Hepatic stellate cell (primary cell): ENCODE measurements at regions not wholly inside any gene's neighbourhood (a gene's known extent, or its start where the extent isn't known, plus 50 kb on each side); places are given as distances from the start of the nearest gene placed in this dataset.
A peak's percentile ranks its signal among the peaks of the same experiment; 100 is the strongest.

Source experiments
- DNase-seq: peaks from one replicate; pipeline ENCODE4 v3.0.0; 2011; ENCODE audit warnings: low spot score

DNA sequence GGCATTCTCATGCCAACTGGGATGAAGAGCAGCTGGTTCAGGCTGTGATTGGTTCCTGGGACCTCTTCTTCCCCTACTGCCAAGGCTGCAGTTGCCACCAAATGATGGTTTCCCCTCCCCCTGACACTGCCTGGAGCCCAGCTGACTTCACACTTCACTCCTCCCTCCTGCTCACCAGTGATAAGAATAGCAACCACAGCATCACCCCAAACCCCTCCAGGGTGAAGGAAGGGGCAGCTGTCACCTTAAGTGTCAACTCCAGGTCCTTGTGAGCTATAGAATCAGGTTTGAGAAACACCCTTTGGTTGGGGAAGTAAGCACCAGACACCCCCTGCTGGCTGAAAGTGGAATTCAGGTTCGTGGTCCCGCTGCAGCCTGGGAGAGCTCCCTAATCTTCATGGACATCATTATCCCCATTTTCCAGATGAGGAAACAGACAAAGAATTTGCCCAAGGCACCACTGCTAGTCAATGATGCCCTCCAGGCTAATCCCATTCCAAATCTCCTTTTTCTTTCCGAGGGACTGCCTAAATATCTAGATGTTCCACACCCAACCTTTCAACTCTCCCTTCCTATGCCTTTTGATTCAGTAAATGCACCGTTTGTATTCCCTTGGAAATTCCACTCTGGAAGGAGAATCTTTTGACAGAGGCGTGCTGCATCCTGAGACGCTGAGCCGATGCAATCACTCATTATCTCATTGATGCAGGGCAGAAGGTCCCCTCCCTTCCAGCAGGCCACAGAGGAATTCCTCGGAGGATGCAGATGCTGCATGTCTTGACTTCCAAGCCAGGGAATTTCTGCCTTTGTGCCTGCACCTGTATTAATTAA lies 50.6 kb upstream of the UQCRFS1 start:
- DNase-seq = peak; percentile 44

DNA sequence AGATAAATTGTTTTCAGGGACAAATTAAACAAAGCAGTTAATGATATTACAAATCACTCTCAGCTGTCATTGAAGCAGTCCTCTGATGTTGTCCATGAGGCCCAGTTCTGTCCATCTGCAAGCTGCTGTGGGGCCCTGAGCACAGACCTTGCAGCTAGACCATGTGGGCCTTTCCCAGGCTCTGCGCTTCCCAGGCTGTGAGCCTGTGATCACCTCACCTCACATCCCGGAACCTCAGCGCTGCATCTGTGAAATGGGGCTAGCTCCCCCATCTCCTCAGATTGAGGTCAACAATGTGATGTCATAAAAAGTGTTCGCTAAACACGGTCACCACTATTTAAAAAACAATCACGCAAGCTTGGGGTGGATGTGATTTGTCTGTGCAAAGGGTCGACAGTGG lies 51.9 kb upstream of the UQCRFS1 start:
- no peak for DNase-seq

DNA sequence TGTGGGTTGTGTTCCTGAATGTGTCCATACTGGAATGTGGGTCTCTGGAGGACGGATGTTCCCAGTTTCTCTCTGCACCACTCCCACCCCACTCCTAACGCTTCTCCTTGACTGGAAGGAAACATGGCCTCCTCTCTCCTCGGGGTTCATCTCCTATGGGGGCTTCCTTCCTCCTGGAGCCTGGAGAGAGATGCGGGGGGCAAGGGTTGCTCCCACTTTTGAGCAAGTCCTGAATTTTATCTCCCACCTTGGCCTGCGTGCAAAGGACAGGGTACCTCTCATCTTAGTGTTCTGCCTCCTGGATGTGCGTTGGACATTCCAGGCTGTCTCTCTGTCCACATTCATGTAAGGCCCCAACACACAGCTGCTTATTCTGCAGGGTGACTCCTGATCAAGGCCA lies 52.5 kb upstream of the UQCRFS1 start:
- DNase-seq = no peak

DNA sequence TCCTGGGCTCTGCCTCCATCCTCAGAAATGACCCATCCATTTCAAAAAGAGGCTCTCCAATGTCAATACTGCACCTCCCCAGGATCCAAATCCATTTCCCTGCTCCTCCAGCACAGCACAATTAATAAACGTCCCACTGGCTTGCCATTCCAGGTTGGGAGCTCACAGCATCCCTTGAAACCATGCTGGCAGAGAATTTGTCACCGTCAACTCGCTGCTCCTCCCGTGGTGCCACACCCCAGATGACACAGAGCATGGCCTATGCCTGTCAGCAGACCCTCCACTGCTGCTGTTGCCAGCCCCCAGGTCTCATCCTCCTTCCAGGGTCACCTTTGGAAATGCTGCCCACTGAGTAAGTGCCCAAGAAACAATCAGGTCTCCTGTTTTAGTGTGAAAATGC lies 53.0 kb upstream of the UQCRFS1 start:
- DNase-seq = no peak

DNA sequence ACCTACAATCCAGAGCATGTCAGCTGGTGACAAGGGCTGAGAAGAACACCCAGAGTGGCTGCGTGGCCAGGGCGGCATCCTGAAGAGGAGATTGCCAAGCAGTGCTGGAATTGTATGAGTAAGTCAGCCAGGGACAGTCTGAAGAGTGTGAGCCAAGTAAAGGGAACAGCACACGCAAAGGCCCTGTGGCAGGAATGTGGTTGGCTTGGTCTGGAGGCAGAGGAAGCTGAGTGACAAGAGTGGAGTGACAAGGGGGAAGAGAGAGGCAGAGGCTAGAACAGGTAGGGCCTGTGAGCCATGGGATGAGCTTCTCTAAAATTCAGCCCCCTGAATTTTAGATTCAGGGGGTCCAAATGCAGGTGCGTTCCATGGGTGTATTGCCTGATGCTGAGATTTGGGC lies 53.7 kb upstream of the UQCRFS1 start:
- DNase-seq = no peak

DNA sequence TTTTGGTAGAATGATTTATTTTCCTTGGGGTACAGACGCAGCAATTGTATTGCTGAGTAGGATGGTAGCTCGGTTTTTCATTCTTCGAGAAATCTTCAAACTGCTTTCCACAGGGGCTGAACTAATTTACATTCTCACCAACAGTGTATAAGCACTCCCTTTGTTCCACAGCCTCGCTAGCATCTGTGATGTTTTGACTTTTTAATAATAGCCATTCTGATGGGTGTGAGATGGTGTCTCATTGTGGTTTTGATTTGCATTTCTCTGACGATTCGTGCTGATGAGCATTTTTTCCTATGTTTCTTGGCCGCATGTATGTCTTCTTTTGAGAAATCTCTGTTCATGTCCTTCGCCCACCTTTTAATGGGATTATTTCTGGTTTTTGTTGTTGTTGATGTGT lies 54.8 kb upstream of the UQCRFS1 start:
- no peak for DNase-seq

DNA sequence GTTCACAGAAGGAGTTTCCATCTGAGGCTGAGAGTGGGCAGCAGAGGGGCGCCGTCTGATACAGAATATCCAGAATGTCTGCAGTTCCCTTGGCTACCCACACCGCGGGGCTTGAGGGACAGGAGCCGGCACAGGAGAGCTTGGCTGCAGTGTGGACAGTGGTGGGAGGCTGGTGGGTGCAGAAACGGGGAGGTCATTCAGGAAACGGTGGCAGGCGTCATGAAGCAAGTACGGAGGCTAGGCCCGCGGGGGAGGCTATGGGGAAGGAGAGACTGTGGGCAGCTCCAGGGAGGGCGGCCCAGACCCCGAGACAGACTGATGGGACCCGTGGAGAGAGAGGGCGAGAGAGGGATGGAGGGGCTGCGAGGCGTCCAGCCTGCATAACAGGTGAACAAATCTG lies 55.2 kb upstream of the UQCRFS1 start:
- no peak for DNase-seq

DNA sequence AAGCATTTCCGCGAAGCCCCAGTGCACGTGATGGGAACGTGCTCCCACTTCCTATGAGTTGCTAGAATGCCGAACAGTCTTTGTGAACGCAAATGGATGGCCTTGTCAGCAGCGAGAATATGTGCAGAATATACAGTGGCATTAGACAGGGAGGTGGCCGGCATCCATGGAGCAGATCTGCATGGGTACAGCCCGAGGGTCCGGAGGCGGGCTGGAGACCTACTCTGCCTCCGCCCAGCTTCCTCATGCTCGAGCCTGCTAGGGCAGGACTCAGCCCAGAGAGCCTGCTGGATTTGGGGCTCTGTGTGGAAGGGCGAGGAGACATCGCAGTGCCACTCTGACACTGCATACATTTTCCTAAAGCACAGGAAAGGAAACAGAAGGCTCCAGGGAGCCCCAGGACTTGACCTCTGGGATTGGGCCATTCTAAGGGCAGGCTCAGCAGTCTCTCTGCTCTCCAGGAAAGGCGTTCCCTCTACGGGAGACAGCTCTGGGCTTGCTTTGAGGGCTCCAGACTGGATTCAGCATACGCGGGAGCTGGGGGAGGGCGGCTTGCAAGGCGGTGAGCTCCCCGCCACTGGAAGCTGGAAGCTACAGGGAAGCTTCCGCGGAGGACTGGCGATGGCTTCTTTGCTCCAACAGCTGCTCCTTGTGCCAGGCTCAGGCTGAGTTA lies 55.9 kb upstream of the UQCRFS1 start:
- DNase-seq = no peak

DNA sequence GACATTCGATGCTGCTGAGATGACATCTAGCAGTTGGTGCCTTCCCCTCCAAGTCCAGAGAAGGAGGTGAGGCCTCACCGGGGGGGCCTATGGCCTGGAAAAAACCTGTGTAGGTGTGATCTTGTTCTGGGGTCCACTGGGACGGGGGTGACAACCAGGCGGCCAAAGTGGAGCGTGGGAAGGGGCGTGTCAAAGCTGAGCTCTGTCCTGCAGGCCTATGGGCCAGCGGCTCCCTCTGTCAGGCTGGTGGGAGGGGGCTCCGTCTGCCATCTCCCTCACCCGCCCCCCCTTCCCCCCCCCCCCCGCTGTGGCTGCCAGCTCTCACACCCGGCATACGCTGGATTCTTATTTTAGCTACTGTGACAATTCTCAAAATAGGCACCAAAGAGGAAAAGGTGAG lies 56.7 kb upstream of the UQCRFS1 start:
- DNase-seq = no peak

DNA sequence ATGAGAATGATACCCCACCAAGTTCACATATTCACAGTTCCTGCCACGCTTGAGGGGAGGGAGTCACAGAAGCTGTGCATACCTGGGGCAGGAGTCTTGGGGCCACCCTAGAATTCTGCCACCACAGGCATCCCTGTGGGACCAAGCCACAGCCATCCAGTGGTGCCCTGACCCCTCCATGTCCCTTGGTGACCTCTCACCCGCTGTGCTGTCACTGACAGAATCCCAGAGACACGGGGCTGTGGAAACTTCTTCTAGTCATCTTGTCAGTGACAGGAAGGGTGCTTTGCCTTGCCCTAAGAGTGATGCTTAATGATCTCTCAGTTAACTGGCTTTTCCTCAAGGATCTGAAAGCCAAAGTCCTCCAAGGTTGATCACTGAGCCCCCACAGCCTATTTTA lies 58.4 kb upstream of the UQCRFS1 start:
- DNase-seq = no peak

DNA sequence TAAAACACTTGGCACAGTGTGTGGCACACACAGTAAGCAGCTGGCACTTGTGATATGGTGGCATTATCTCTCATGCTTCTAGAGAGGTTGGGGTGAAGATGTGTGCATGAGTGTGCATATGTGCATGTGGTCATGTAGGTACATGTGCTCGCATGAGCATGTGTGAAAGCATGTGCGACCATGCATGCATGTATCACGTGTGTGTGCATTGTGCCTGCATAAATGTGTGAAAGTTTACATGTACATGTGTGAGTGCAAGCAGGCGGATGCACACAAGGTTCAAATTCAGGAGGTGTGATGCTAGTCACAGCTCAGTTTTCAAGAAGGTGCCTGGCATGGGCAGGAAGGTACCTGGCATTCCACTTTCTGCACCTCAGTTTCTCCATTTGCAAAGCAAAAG lies 59.0 kb upstream of the UQCRFS1 start:
- no peak for DNase-seq

DNA sequence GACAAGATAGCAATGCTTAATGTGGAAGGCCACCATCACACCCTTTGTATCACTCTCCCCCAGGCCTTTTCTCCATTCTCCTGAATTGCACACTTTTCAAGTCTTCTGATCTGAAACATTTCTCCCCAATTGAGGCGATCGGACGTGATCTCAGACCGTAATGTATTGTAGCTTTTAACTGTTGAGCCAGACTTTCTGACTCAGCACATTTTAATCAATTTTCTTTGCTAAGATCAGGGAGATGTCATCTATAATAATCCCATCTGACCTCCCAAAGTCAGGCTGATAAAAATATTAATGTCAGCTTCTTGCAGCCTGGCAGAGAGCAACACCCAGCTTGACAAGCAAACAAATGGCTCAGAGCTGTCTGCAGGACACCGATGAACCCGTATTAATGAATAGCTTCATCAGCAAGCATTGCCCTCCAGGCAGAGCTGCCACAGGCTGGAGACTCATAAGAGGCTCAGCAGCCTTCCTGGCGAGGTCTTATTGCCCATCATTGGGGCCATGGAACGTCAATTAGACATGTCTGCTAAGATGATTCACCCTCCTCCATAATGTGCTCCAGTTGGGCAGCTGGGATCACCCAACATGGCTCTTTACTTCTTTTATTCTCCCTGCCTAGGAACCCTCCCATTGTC lies 60.2 kb upstream of the UQCRFS1 start:
- no peak for DNase-seq

DNA sequence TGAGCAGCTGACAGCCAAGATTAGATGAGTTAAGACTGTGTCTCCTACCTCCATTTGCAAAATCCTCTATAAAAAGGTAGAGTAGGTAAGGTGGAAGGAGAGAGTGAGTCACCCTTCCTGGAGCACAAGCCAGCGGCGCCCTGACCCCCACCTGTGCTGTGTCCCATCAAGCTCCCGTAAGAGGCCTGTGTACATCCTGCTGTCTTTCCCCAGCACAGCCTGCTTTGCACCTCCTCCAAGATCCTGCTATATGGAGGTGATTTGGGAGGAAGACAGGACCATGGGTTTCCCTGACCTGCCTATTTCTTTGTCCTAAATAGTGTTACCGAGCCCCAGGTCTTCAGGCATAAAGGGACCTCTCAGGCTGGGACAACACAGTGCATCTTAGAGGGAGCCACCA lies 62.3 kb upstream of the UQCRFS1 start:
- no peak for DNase-seq

DNA sequence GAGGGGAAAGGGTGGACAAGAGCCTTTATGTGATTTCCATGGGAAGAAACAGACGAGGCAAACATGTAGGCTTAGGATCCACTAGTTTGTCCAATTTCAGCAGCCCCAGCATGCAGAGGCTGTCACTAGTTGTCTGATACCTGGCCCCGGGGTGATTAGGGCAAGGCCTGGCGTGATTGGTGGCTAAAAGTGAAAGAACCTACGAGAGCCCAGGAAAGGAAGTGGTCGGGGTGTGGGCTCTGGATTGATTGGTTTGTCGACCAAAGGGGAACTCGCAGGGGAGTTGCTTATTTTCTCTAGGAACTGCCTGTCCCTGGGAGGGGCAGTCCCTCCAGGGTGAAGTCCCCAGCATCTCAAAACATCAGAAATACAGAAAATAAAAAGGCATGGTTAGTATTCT lies 64.2 kb upstream of the UQCRFS1 start:
- no peak for DNase-seq

DNA sequence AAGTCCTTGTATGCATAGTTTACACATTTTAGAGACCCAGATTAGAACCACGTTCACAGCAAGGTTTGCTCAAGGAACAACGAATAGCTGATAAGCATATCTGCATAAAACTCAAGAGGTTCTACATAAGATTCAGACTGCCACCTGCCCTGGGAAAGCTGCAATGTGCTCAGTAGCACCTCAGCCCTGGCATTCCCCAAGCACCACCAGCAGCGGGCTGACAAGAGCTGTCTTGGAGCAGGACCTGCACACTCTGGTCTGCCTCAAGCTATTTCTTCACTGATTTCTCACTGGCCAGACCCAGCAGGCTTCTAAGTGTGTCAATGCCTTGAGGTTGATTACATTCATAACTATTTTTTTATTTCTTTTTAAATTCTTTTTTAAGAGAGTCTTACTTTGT lies 65.8 kb upstream of the UQCRFS1 start:
- DNase-seq = no peak

DNA sequence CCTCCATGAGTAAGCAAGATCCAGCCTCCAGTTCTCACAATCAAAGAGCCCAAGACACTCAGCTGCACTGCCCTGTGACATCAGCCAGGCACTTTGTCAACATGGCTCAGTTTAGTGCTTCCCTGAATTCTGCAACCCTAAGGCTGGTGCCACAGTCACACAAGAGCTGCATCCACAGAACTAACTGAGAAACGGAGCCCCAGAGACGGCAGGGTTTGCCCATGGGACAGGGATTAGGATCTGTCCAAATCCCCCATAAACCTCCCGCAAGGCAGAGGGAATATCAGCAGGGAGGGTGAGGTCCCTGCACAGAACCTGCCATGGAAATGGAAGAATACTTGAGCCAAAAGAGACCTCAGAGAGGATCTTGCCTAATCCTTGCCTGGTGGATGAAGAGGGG lies 70.4 kb upstream of the UQCRFS1 start:
- DNase-seq = no peak

DNA sequence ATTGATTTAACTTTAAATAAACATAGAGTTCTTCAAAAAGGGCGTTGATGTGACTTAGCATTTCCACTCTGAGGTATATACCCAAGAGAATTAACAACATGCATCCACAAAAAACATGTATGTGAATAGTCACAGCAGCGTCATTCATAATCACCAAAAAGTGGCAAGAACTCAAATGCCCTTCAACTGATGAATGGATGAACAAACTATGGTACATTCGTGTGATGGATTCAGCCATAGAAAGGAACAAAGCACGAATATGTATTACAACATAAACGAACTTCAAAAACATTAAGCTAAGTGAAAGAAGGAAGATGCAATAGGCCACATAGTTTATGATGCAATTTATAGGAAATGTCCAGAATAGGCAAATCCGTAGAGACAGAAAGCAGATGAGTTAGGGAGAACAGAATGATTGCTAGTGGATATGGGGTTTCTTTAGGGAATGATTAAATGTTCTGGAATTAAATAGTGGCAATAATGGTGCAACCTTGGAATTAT lies 72.3 kb upstream of the UQCRFS1 start:
- DNase-seq = no peak

DNA sequence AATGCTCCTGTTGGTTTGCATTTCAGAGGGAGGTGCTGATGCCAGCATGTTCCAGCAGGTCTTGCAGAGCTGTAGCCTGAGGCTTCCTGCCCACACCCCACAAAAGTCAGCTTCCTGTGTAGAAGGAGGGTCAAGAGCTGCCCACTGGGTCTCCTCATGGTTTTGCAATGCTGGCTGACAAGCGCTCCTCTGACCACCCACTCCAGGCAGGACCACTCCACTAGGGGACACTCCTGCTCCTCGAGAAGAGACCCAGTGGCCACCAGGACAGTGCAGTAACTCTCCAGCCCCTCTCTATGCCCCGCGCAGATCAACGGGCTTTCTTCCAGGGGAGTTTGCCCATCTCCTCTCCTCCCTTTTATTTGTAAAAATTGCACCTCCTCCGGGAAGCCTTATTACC lies 72.9 kb upstream of the UQCRFS1 start:
- DNase-seq = no peak

DNA sequence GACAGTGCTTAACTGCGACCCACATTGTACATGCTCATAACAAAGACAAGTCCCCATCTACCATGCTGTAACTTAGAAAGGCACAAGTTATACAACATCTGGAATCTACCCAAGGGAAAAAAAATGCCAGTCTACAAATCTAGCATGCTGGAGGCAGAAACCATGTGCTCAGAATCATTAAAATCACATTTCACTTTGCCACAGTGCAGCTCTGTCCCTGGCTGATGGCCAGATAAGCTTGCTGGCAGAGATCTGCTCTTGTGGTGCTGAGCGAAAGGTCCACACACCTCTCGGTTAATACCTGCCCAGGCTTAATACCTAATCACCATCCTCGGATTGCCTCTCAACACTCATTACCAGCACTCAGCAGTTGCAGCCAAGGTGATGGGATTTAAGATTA lies 74.1 kb upstream of the UQCRFS1 start:
- no peak for DNase-seq

DNA sequence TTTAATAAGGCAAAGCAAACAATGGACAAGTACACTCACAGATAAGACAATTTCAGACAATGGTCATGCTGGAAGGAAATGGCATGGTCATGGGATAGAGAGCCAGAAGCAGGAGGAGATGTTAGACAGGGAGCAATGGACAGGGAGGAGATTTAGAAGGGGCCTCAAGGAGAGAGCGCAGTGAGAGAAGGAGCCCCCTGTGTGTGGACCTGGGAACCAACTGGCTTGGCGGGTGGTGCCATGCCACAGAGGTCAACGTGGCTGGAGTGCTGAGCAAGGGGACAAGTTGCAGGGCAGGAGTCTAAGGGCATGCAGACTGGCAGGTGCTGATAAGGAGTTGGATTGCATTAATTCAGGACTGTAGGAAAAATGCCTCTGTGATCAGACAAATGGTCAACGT lies 75.3 kb upstream of the UQCRFS1 start:
- no peak for DNase-seq

DNA sequence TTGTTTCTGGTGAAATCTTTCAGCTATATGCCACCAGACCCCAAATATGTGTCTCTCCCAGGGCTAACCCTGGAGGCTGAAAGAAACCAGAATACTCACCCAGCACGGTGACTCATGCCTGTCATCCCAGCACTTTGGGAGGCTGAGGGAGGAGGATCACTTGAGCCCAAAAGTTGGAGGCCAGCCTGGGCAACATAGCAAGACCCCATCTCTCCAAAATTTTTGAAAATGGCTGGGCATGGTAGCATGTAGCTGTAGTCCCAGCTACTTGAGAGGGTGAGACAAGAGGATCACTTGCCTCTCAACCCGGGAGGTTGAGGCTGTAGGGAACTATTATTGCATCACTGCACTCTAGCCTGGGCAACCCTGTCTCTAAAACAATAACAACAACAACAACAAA lies 76.1 kb upstream of the UQCRFS1 start:
- DNase-seq = no peak

DNA sequence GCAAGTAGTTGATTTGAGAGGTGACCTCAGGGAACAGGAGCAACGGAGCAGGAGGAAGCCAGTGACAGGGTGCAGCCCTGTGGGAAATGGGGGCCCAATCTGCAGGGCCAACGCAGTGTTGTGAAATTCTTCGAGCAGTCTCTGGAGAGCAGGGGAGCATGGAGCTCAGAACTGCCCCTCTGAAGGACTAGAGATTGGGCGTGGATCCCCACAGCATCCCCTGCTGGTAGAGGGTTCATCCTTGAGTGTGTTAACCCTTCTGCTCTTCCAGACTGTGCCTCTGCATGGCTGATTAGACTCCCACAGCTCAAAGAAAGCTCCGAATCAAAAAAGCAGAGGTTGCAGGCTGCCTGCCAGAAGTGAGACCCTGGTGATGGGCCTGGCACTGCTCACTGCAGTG lies 77.9 kb upstream of the UQCRFS1 start:
- no peak for DNase-seq

DNA sequence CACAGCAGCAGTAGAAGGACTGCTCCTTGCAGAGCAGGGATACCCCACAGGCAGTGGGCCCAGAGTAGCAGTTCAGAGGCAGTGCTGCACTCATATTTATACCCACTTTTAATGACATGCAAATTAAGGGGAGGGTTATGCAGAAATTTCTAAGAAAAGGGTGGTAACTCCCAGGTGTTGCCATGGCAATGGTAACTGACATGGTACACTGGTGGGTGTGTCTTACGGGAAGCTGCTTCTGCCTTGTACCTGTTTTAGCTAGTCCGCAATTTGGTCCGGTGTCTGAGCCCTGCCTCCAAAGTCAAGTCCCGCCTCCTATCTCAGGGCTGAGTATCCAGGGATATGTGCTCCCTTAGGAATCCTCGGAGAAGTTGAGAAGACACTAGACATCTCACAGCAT lies 79.2 kb upstream of the UQCRFS1 start:
- DNase-seq = no peak
